HepG2 (cell line): ENCODE measurements at regions not wholly inside any gene's neighbourhood (a gene's known extent, or its start where the extent isn't known, plus 50 kb on each side); places are given as distances from the start of the nearest gene placed in this dataset.
"Not testable (repeated sequence)": the region's sequence is repeated elsewhere in the genome, so short reads cannot be mapped to it uniquely, and the experiment has no call there.

Source experiments
- ATAC-seq: fragments of 200-7000 bp; cut with Tn5 transposase; 3 replicates; pipeline ENCODE4 v1.9.1; 2020; ENCODE audit warnings: mild to moderate bottlenecking, moderate library complexity
- BruUV-seq: library from RNA; stranded (reverse); fragments of 400-500 nt; replicated peaks from 2 replicates; lab custom pipeline; 2021; lab: Mats Ljungman, UMichigan
- CTCF ChIA-PET: fragments of 300-600 bp; formaldehyde crosslinking; extraction: SDS; loops from one replicate; lab custom pipeline; 2021; ENCODE audit warnings: low total read pairs, inconsistent platforms, low intra/inter-chr PET ratio; lab: Yijun Ruan, JAX
- POLR2A ChIA-PET: fragments of 350-600 bp; sonication (Branson Sonifier 250); formaldehyde crosslinking; loops from one replicate; lab custom pipeline; 2020; ENCODE audit warnings: antibody characterized with exemption, inconsistent platforms; lab: Yijun Ruan, JAX
- DNase-seq: peaks from one replicate; pipeline ENCODE4 v3.0.0-alpha.2; 2015; ENCODE audit warnings: low spot score
- FAIRE-seq: peaks from 3 replicates; lab custom pipeline; 2011; peaks lifted over from hg19 to GRCh38; lab: Jason Lieb, UNC
- H2AFZ ChIP-seq: one replicate; pipeline ENCODE4 v1.6.1; 2011; ENCODE audit warnings: low read length, inconsistent platforms
- H3K27ac ChIP-seq: fragments of 300-600 bp; 3 replicates; pipeline ENCODE4 v1.8.0; 2011; ENCODE audit warnings: mixed run types, mild to moderate bottlenecking, mixed read lengths, low read length, inconsistent platforms; ENCODE audit not compliant: insufficient read depth; ENCODE audit errors: extremely low read length
- H3K27me3 ChIP-seq, 2 experiments: fragments of 200-600 bp in 1 of 2; 2 replicates in 1 of 2; 3 replicates in 1 of 2; pipeline versions ENCODE4 v1.6.0 to v1.8.0; 2011; ENCODE audit warnings: low read length in 2 of 2, mild to moderate bottlenecking in 2 of 2, moderate library complexity in 2 of 2, inconsistent platforms in 1 of 2; ENCODE audit not compliant: insufficient read depth in 2 of 2, control insufficient read depth in 1 of 2
- H3K36me3 ChIP-seq, 2 experiments: fragments of 200-600 bp in 1 of 2; replicated peaks in 1 of 2; 2 replicates in 1 of 2; 3 replicates in 1 of 2; pipeline versions ENCODE4 v1.5.1 to v1.8.0; 2011; ENCODE audit warnings: low read length in 2 of 2, inconsistent platforms in 1 of 2; ENCODE audit not compliant: insufficient read depth in 2 of 2, control insufficient read depth in 1 of 2
- H3K4me1 ChIP-seq: 2 replicates; pipeline ENCODE4 v1.5.1; 2012; ENCODE audit warnings: low read length, inconsistent platforms; ENCODE audit not compliant: insufficient read depth
- H3K4me2 ChIP-seq: 2 replicates; pipeline ENCODE4 v1.6.0; 2011; ENCODE audit warnings: low read depth, low read length, inconsistent platforms
- H3K4me3 ChIP-seq, 3 experiments: fragments of 200-600 bp in 1 of 3; sonication (generic), shearing (Covaris generic) in 1 of 3; replicated peaks in 1 of 3; 2 replicates each; pipeline ENCODE4 v1.5.1; 2011 to 2016; ENCODE audit warnings: low read length in 3 of 3, inconsistent platforms in 2 of 3, low read depth in 2 of 3, mild to moderate bottlenecking in 2 of 3, control low read depth in 1 of 3, mixed read lengths in 1 of 3; ENCODE audit not compliant: insufficient read depth in 1 of 3
- H3K79me2 ChIP-seq: one replicate; pipeline ENCODE4 v1.6.1; 2011; ENCODE audit warnings: low read length, inconsistent platforms; ENCODE audit not compliant: insufficient read depth
- H3K9ac ChIP-seq: 2 replicates; pipeline ENCODE4 v1.6.0; 2011; ENCODE audit warnings: mild to moderate bottlenecking, low read depth, low read length, inconsistent platforms; ENCODE audit not compliant: insufficient read depth
- H3K9me3 ChIP-seq: 2 replicates; pipeline ENCODE4 v1.5.1; 2012; ENCODE audit warnings: mild to moderate bottlenecking, low read length
- H4K20me1 ChIP-seq: 2 replicates; pipeline ENCODE4 v1.6.0; 2011; ENCODE audit warnings: inconsistent platforms, mild to moderate bottlenecking, low read length, moderate library complexity; ENCODE audit not compliant: insufficient read depth
- whole genome bisulfite sequencing: methylation state at CpG from one replicate; pipeline ENCODE4 v1.1.6; 2017; ENCODE audit warnings: low lambda C conversion rate; 5-methylcytosine and 5-hydroxymethylcytosine counted together
- in situ Hi-C: cut with HindIII; loops from 2 replicates; pipeline ENCODE4 v1.10.0; 2017; ENCODE audit warnings: low pct_unique_long_range_greater_than_20kb; ENCODE audit not compliant: extremely low pct_ligation_motif_present
- intact Hi-C: fragments of 100-400 bp; cut with micrococcal nuclease; formaldehyde crosslinking; loops from one replicate; pipeline ENCODE4 v1.10.0; 2022; ENCODE audit not compliant: unreplicated experiment

DNA sequence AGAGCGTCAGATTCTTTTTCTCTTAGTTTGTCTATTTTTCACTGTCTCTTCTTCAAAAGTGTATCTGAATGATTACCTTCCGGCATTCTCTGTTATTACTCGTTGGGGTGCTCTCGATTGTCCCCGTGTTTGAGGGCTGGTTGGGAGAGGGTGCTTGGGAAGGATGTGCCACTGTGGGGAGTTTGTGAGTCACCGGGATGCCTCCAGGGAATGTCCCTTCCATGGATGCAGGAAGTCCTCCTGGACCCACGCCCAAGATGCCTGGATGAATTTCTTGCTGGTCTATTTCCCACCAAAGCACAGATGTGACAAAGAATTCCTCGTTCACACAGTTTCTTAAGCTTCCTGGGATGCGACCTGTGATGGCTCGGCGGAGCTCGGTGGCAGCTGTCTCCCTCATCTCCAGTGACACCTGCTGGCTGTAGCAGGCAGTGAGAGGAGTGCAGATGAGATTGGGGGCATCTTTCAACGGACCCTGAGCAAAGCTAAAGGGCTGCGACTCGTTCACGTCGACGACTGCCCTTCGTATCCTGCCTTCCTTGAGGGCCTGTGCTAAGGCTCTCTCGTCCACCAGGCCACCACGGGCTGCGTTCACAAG, 2895.1 kb upstream of the TPTE start:
- POLR2A ChIA-PET, H3K36me3 ChIP-seq, H3K27me3 ChIP-seq, H3K9me3 ChIP-seq, H3K4me1 ChIP-seq, H2AFZ ChIP-seq, intact Hi-C loops, BruUV-seq, H4K20me1 ChIP-seq, H3K9ac ChIP-seq, H3K27ac ChIP-seq, in situ Hi-C loops, CTCF ChIA-PET, DNase-seq, H3K4me3 ChIP-seq, FAIRE-seq, H3K79me2 ChIP-seq, H3K4me2 ChIP-seq: not testable (repeated sequence)
- no CpG with 5 or more reads among the region's 22 CpGs for WGBS
- ATAC-seq: peak; percentile 72
